GM23338 (cell line): ENCODE measurements at regions not wholly inside any gene's neighbourhood (a gene's known extent, or its start where the extent isn't known, plus 50 kb on each side); places are given as distances from the start of the nearest gene placed in this dataset.

ENCODE experiments used
- CREB1 ChIP-seq: fragments of 250-450 bp; sonication (Bioruptor Pico); IDR thresholded peaks from 2 replicates; pipeline ENCODE4 v1.5.0; 2020; ENCODE audit warnings: low read depth, mild to moderate bottlenecking, moderate library complexity
- EZH2 ChIP-seq: fragments of 200-600 bp; sonication (generic); IDR thresholded peaks from one replicate; pipeline ENCODE4 v1.8.0; 2017; ENCODE audit warnings: antibody characterized with exemption, mild to moderate bottlenecking, low read depth; ENCODE audit not compliant: unreplicated experiment
- EZH2phosphoT487 ChIP-seq: fragments of 200-600 bp; sonication (generic); IDR thresholded peaks from one replicate; pipeline ENCODE4 v1.8.1; 2018; ENCODE audit warnings: antibody characterized with exemption; ENCODE audit not compliant: unreplicated experiment
- JUNB ChIP-seq: IDR thresholded peaks from one replicate; pipeline ENCODE4 v1.6.1; 2016; ENCODE audit warnings: antibody characterized with exemption; ENCODE audit not compliant: unreplicated experiment
- POLR2AphosphoS5 ChIP-seq: IDR thresholded peaks from 2 replicates; pipeline ENCODE4 v1.6.1; 2016; ENCODE audit warnings: antibody characterized with exemption, low read depth
- TF ChIP-seq, protein P1 (sequence below), 2 experiments: fragments of 200-600 bp in 1 of 2; sonication (generic) in 1 of 2; conservative IDR thresholded peaks; 2 replicates each; pipeline versions ENCODE4 v1.5.1 to v1.6.1; 2016 to 2017; ENCODE audit warnings: antibody characterized with exemption in 2 of 2, low read depth in 2 of 2, mild to moderate bottlenecking in 2 of 2, moderate library complexity in 1 of 2
- TF ChIP-seq, protein P2 (sequence below): IDR thresholded peaks from one replicate; pipeline ENCODE4 v1.6.1; 2018; ENCODE audit warnings: antibody characterized with exemption; ENCODE audit not compliant: unreplicated experiment

DNA sequence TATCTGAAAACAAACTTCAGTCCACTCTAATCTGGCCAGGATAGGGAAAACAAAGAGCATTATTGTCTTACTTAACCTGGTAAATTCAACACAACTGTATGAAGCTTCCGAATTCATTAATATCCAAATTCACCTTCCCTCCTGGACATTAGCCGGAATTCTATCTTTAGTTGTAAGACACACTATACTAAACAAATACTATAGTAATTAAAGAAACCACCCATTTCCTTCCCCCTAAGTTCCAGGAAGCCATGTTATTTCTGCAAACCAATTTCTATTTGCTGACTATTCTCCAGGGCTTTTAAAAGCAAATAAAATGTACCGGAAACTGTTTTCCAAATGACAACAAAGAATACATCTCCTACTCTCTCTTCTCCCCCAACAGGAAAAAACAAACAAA is 122.7 kb upstream of the MDM1 start:
- TF ChIP-seq, protein P1, sequence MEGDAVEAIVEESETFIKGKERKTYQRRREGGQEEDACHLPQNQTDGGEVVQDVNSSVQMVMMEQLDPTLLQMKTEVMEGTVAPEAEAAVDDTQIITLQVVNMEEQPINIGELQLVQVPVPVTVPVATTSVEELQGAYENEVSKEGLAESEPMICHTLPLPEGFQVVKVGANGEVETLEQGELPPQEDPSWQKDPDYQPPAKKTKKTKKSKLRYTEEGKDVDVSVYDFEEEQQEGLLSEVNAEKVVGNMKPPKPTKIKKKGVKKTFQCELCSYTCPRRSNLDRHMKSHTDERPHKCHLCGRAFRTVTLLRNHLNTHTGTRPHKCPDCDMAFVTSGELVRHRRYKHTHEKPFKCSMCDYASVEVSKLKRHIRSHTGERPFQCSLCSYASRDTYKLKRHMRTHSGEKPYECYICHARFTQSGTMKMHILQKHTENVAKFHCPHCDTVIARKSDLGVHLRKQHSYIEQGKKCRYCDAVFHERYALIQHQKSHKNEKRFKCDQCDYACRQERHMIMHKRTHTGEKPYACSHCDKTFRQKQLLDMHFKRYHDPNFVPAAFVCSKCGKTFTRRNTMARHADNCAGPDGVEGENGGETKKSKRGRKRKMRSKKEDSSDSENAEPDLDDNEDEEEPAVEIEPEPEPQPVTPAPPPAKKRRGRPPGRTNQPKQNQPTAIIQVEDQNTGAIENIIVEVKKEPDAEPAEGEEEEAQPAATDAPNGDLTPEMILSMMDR (conservative IDR thresholded peaks at IDR 0.05; ENCODE audit: low read depth in 2 of 2), result no peak
- TF ChIP-seq, protein P2, sequence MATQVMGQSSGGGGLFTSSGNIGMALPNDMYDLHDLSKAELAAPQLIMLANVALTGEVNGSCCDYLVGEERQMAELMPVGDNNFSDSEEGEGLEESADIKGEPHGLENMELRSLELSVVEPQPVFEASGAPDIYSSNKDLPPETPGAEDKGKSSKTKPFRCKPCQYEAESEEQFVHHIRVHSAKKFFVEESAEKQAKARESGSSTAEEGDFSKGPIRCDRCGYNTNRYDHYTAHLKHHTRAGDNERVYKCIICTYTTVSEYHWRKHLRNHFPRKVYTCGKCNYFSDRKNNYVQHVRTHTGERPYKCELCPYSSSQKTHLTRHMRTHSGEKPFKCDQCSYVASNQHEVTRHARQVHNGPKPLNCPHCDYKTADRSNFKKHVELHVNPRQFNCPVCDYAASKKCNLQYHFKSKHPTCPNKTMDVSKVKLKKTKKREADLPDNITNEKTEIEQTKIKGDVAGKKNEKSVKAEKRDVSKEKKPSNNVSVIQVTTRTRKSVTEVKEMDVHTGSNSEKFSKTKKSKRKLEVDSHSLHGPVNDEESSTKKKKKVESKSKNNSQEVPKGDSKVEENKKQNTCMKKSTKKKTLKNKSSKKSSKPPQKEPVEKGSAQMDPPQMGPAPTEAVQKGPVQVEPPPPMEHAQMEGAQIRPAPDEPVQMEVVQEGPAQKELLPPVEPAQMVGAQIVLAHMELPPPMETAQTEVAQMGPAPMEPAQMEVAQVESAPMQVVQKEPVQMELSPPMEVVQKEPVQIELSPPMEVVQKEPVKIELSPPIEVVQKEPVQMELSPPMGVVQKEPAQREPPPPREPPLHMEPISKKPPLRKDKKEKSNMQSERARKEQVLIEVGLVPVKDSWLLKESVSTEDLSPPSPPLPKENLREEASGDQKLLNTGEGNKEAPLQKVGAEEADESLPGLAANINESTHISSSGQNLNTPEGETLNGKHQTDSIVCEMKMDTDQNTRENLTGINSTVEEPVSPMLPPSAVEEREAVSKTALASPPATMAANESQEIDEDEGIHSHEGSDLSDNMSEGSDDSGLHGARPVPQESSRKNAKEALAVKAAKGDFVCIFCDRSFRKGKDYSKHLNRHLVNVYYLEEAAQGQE, result no peak
- TF ChIP-seq EZH2phosphoT487, result no peak
- no peak for TF ChIP-seq JUNB
- no peak for TF ChIP-seq POLR2AphosphoS5
- TF ChIP-seq CREB1 (CRISPR knock-in tag), result no peak
- no peak for TF ChIP-seq EZH2
